SK-N-SH (cell line): ENCODE measurements at regions not wholly inside any gene's neighbourhood (a gene's known extent, or its start where the extent isn't known, plus 50 kb on each side); places are given as distances from the start of the nearest gene placed in this dataset.

ENCODE experiments used
- CTCF ChIP-seq: fragments of 200-600 bp; sonication (generic); IDR thresholded peaks from 2 replicates; pipeline ENCODE4 v1.6.1; 2017; ENCODE audit warnings: antibody characterized with exemption, mild to moderate bottlenecking, moderate library complexity
- GABPA ChIP-seq: IDR thresholded peaks from 2 replicates; pipeline ENCODE4 v1.4.0; 2012; ENCODE audit warnings: low read depth, mild to moderate bottlenecking
- RAD21 ChIP-seq: IDR thresholded peaks from 2 replicates; pipeline ENCODE4 v1.6.1; 2012; ENCODE audit warnings: mild to moderate bottlenecking, low read length
- REST ChIP-seq: IDR thresholded peaks from 2 replicates; pipeline ENCODE4 v1.6.1; 2012; ENCODE audit warnings: mild to moderate bottlenecking, low read depth, low read length, moderate library complexity

GRCh38 chr15:60257591-60258159, 140.1 kb downstream of the ANXA2 start:
- no peak for TF ChIP-seq RAD21
- TF ChIP-seq GABPA: no peak
- no peak for TF ChIP-seq CTCF
- TF ChIP-seq REST: no peak
